ENCODE measurements at regions not wholly inside any gene's neighbourhood (a gene's known extent, or its start where the extent isn't known, plus 50 kb on each side); places are given as distances from the start of the nearest gene placed in this dataset.

DNA sequence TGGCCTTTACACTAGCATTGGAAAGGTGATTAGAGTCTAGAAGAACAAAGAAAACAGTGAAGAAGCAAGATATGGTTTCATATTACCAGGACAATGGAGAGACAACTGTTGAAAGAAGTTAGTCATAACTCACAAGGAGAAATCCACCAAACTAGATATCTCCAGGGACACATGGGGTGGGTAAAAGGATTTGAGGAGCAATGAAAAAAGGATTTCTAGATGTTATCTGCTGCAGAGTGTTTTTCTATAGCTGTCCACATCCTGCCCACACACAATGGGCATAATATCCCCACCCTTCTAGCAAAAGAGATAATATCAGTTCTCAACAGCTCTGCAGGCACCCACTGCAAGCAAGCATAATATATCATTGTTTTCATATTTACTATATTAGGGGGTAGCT lies 303.1 kb downstream of the HAO1 start:
- DNase-seq (no peak), ATAC-seq (no peak)
- no peaks in the 10 kb centered on the region for H3K36me3 ChIP-seq
- no peak for TF ChIP-seq POLR2A (IDR thresholded peaks at IDR 0.05)
- TF ChIP-seq CTCF (IDR thresholded peaks at IDR 0.05 in 4 of 5, conservative IDR thresholded peaks at IDR 0.05 in 1 of 5), result no peak
- no peaks in the 10 kb centered on the region for H3K9me3 ChIP-seq
- no peaks in the 10 kb centered on the region for H3K4me1 ChIP-seq
- H3K27ac ChIP-seq, result no peak overlapping the region
- no peaks in the 10 kb centered on the region for H3K27me3 ChIP-seq
- H3K4me3 ChIP-seq, result no peak overlapping the region
- in situ Hi-C loops (cut with MboI; ENCODE audit: low sequenced_read_pairs in 4 of 4) (no loop called here), intact Hi-C loops (cut with DNase I; ENCODE audit: low total_unique reads) (no loop called here)

GRCh38 chr20:7650086-7650879 lies 290.0 kb downstream of the HAO1 start:
- TF ChIP-seq POLR2A (IDR thresholded peaks at IDR 0.05) (no peak), CTCF (IDR thresholded peaks at IDR 0.05 in 4 of 5, conservative IDR thresholded peaks at IDR 0.05 in 1 of 5) (no peak)
- Histone ChIP-seq H3K36me3 (no peaks in the 10 kb centered on the region), H3K4me3 (no peak overlapping the region), H3K27me3 (no peaks in the 10 kb centered on the region), H3K4me1 (peaks cover 4 to 8% of the 10 kb centered on the region in 2 donors), H3K9me3 (no peaks in the 10 kb centered on the region), H3K27ac (peak overlapping the region in 1 of 4 donors; percentile 27)
- in situ Hi-C loops (cut with MboI; ENCODE audit: low sequenced_read_pairs in 4 of 4) (no loop called here), intact Hi-C loops (cut with DNase I; ENCODE audit: low total_unique reads) (no loop called here)
- ATAC-seq (peak; percentile 42 to 91), DNase-seq (peak in 1 of 2 donors; percentile 46)

DNA sequence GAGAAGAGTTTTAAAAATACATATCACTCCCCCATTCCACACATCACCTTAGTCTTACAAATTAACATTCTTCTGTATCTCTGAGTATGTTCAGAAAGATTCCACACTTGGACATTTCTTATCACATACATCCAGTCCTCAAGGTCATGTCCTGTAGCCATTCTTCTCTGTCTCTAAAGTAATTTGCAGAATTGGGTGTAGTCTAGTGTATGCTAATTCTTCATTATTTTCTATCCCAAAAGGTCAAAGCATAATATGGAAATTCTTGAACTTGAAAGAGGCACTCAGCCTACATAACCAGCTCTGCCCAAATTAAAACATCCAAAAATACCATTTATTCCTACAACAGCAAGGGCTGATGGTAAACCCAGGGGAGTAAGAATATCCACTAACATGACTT lies 286.0 kb downstream of the HAO1 start:
- DNase-seq, result no peak

DNA sequence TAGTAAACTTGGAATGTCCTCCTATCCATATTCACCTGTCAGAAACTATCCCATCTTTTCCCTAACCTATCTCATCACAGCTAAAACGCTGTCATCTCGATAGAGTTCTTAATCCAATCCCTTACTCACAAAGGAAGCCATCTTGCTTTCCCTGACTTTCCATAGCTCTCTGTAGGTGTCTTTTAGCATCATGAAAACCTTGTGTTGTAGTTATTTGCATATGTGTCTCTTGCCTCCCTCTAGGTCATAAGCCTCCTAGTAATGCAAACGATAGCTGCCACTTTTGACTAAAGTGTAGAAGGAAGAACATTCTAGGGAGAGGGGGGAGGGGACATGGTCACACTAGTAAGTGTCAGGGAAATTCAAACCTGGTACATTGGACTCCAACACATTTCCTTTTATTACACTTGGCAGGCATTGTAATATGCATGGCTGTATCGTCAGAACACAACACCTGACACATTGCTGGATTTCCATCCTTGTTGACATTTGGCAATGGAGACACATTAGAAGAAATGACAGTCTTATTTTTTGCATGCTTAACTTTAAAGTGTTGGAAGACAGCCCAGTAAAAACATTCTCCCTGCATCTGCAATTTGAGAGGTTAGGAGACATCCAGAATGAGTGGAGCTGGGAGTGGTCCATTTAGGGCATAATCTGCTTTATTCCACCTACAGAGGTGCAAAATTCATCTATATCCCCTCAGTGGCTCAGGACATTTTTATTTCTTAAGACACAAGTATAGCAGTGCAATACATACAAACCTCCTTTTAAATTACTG lies 283.4 kb downstream of the HAO1 start:
- ATAC-seq, result no peak
- Histone ChIP-seq H3K27ac (no peak overlapping the region), H3K4me3 (no peak overlapping the region), H3K9me3 (no peaks in the 10 kb centered on the region), H3K36me3 (no peaks in the 10 kb centered on the region), H3K4me1 (no peaks in the 10 kb centered on the region), H3K27me3 (no peaks in the 10 kb centered on the region)
- in situ Hi-C loops (cut with MboI; ENCODE audit: low sequenced_read_pairs in 4 of 4), result no loop called here
- DNase-seq, result no peak
- TF ChIP-seq CTCF (IDR thresholded peaks at IDR 0.05 in 4 of 5, conservative IDR thresholded peaks at IDR 0.05 in 1 of 5), result no peak
- no peak for TF ChIP-seq POLR2A (IDR thresholded peaks at IDR 0.05)
- intact Hi-C loops (cut with DNase I; ENCODE audit: low total_unique reads), result no loop called here

More for the DNA sequence above, 286.0 kb downstream of the HAO1 start:
- Histone ChIP-seq H3K4me1 (peaks cover 4 to 8% of the 10 kb centered on the region in 2 donors), H3K27ac (no peak overlapping the region), H3K27me3 (no peaks in the 10 kb centered on the region), H3K9me3 (no peaks in the 10 kb centered on the region), H3K36me3 (no peaks in the 10 kb centered on the region), H3K4me3 (no peak overlapping the region)
- intact Hi-C loops (cut with DNase I; ENCODE audit: low total_unique reads) (no loop called here), in situ Hi-C loops (cut with MboI; ENCODE audit: low sequenced_read_pairs in 4 of 4) (no loop called here)
- TF ChIP-seq CTCF (IDR thresholded peaks at IDR 0.05 in 4 of 5, conservative IDR thresholded peaks at IDR 0.05 in 1 of 5) (no peak), POLR2A (IDR thresholded peaks at IDR 0.05) (no peak)
- no peak for ATAC-seq
